GM18907 (cell line): ENCODE measurements at regions not wholly inside any gene's neighbourhood (a gene's known extent, or its start where the extent isn't known, plus 50 kb on each side); places are given as distances from the start of the nearest gene placed in this dataset.
"Not testable (repeated sequence)": the region's sequence is repeated elsewhere in the genome, so short reads cannot be mapped to it uniquely, and the experiment has no call there.

Experiments used
- ATAC-seq: cut with Tn5 transposase; IDR thresholded peaks from one replicate; pipeline ENCODE4 v1.9.1; 2021; ENCODE audit warnings: mild to moderate bottlenecking, moderate library complexity; ENCODE audit not compliant: unreplicated experiment

DNA sequence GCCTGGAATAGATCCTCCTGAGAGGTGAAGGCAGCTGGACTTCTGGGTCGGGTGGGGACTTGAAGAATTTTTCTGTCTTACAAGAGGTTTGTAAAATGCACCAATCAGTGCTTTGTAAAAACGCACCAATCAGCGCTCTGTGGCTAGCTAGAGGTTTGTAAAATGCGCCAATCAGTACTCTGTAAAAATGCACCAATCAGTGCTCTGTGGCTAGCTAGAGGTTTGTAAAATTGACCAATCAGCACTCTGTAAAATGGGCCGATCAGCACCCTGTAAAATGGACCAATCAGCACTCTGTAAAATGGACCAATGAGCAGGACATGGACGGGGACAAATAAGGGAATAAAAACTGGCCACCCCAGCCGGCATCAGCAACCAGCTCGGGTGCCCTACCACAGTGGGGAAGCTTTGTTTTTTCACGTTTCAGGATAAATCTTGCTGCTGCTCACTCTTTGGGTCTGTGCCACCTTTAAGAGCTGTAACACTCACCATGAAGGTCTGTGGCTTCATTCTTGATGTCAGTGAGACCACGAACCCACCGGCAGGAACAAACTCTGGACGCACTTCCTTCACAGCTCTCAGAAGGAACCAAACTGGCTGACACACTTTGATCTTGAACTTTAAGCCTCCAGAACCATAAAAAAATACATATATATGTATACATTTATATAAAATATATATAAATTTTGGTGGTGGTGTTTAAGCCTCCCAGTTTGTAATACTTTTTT is 197.8 kb upstream of the SLCO3A1 start:
- not testable (repeated sequence) for ATAC-seq

- ATAC-seq, result no peak
Observed at GRCh38 chr15:91660174-91660649, 193.3 kb upstream of the SLCO3A1 start.

DNA sequence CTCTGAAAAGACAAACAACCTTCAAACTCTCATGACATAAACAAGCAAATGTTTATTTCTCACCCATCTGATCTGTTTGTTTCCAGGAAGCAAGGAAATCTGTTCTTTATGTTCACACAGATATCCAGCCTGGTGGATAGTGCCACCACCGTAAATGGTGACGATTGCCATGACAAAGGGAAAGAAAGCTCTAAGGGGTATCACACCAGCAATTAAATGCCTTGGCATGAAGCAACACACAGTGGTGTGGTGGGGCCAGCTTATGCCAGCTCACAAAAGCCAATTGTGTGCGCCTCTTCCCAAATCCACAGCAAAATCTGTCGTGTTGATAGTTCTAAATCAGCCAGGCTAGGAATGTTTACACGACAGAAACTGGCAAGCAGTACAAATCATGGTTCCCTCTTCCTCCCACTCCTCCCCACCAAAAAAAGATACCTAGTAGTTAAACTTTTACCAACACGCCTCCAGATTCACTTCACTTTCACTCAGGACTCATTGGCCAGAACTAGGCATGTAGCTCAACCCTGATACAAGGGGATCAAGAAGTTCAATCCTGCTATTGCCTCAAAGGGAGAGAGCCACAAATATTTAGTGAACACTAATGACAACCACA is 189.2 kb upstream of the SLCO3A1 start:
- no peak for ATAC-seq

DNA sequence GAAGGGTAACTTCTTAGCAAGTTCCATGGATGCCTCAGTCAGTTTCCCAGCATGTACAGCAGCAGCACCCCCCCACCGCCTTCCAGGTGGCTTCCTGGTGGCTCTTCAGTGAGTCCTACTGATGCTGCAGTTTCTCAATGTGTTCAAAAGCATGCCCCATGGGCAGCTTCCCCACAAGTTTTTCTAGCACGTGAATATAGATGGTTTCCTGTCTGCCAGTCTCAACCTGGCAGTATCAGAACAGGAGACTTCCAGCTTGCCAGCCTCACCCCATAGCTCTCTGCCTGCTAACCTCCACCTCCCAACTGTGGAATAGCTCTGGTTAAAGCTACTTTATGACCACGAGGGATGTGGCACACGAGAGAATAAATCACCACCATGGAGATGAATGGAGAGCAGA is 188.3 kb upstream of the SLCO3A1 start:
- ATAC-seq, result no peak

DNA sequence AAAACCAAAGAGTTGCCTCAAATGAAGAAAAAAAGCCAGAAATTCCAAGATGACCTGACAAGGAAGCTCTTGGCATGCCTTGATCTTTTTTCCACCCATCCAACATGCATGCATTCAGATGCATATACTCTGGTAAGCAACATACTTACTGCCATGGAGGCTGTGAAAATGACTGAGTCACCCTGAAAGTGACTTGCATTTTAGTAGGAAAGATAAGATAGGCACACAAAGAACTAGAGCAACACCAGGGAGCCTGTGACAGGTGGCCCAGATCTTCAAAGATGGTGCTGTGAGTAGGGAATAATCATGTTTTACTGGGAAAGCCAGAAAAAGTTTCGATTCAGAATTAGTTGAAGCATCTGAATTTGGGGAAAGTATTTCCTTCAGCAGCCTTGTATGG is 185.1 kb upstream of the SLCO3A1 start:
- ATAC-seq, result no peak

- no peak for ATAC-seq
Observed at GRCh38 chr15:91670108-91670507, 183.4 kb upstream of the SLCO3A1 start.

DNA sequence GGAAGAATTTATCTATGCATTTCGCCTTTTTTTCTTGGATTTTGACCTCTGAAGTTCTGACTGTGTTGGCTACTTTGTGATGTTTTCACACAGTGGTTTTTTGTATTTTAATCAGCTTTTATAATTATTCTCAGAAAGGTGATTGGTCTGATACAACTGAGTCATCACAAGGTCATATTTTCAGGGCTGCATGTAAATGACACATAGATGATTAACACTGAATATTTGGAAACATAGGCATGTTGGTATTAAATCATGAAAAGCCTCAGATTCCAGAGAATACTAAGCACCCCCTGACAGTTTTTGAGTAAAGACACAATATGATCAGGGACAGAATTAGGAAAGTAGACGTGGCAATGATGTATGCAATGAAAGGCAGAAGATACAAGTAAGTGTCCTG is 175.5 kb upstream of the SLCO3A1 start:
- no peak for ATAC-seq

DNA sequence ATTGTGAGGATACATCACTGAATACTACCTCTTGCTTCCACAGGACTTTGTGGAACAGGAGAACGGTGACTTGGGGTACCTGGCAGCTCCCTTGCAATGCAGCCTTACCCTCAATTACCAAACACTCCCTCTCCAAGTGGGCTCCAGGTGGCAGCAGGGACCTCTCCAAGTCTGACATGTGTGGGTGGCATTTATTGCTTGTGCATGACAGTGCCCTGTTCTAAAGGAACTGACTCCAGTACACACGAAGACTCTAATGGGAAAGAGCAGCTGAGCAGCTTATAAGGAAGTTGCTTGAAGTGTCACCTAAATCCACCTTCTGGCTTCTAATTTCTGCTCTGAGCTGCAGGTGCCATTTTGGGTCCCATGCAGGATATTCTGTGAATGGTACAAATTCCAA is 174.1 kb upstream of the SLCO3A1 start:
- ATAC-seq, result no peak

- ATAC-seq, result no peak
Observed at GRCh38 chr15:91685436-91685835, 168.1 kb upstream of the SLCO3A1 start.

DNA sequence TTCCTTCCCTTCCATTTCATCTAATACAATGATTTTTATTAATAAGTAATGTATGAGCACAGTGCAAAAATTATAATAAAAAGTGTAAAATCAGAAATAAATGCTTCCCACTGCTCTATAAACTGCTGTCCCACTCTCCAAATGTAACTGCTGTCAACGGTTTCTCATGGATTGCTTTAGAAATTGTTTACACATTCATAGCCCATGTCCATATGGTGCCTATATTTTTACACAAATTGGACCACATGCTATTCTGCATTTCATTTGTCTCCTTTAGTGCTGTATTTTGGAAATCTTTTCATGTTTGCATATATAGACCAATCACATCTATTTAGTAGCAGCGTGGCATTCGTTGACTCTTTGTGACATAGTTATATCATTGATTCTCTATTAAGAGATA is 164.7 kb upstream of the SLCO3A1 start:
- no peak for ATAC-seq

- ATAC-seq, result no peak
Observed at GRCh38 chr15:91689377-91689776, 164.1 kb upstream of the SLCO3A1 start.

DNA sequence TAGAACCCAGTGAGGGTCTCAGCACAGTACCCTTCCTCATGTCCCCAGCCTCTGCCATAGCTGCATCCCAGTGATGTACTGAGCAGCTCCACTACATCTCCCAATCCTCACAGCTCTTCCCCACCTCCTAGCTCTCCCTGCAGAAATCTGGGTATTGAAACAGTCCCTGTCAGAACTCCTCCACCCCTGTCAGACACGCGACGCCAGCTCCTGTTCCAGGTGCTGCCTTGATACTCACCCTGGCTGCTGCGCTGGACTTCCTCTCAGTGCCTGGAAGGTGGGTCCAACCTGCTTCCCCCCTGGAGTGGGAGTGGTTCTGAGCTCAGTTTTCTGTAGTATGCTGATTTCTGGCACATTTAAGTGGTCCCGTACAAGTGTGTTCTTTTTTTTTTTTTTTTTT is 160.9 kb upstream of the SLCO3A1 start:
- ATAC-seq, result no peak

DNA sequence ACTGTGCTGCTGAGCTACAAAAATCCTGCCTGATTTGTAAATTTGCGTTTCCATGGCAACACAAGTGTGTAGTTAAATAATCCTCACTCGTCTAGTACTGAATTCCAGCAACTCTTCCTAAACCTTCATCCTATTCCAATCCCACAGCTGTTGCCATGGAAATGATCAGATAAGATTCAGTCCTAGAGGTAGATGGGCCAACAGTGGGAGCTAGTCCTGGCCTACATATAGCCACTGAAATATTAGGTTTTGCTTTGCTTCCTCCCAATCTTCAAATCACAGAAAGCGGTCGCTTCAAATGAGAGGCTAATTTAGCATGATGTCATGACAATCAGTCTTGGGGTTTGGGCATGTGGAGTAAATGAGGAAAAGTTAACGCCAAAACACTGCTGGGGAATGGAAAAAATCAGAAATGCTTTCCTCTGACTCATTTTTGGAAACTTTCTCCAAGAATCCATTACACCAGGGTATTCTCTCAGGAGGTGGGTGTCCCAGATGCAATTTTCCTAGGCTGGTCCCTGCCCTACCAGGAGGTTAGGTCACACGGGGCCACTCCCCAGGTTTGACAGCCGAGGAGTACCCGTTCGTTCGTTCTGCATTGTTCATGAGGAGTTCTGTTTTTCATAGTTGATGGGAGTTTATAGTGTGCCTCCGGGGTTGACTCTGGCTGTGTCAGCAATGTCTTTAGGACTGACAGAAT is 159.2 kb upstream of the SLCO3A1 start:
- ATAC-seq, result no peak

GRCh38 chr15:91694831-91695210 is 158.7 kb upstream of the SLCO3A1 start:
- no peak for ATAC-seq

GRCh38 chr15:91695799-91696198 is 157.7 kb upstream of the SLCO3A1 start:
- no peak for ATAC-seq

GRCh38 chr15:91696981-91697380 is 156.5 kb upstream of the SLCO3A1 start:
- no peak for ATAC-seq

DNA sequence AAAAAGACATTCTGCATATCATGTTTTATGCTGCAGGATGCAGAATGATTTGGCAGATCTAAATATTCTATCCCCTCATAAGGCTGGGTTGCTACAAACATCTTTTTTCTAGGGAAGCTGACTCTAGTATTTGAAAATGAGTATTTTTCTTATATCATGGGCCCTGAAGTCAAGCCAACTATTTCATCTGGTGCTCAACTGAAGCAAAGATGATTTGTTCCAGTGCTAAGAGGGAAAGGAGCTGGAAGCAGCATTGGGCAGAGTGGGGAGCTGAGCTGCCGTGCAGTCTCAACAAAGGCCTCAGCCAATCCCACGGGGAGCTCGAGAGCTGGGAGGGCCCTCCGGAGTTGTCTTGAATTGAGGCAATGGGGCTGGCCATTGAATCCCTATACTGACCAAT is 155.3 kb upstream of the SLCO3A1 start:
- ATAC-seq, result no peak

GRCh38 chr15:91699741-91700140 is 153.8 kb upstream of the SLCO3A1 start:
- no peak for ATAC-seq

DNA sequence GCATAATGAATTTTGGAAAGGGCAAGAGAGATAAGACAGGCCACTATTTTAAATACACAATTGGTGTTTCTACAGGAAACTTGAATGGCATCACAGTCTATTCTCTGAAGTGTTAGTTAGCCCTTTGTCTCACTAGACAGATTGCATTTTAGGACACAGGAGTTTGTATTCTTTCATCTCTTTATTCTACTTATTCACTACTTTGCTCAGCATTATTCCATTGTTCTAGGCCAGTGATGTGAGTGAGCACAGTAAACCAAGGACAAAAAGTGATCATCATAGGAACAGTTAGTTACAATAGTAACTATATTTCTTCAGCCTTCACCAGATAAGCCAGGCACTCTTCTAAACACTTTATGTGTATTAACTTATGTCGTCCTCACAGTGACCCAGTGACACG is 150.2 kb upstream of the SLCO3A1 start:
- no peak for ATAC-seq

DNA sequence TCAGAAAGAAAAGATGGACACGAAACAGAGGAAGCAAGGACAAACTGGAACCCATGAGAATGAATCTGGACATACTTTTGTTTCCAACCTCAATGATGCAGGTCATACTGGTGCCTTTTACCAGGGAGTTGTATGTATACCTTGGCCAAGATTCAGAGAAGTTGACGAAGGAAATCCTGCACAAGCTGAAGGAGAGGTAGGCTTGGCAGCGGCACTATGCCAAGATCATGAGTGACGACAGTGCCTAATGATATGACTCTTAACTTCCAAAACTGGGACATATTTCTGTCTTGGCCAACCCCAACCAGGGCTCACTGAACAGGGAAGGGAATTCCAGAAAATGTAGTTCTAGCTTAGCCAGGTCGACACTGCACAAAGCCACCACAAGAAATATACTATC is 149.2 kb upstream of the SLCO3A1 start:
- no peak for ATAC-seq

GRCh38 chr15:91706322-91707032 is 147.0 kb upstream of the SLCO3A1 start:
- peak; percentile 87 for ATAC-seq
